A673 (cell line): ENCODE measurements at regions not wholly inside any gene's neighbourhood (a gene's known extent, or its start where the extent isn't known, plus 50 kb on each side); places are given as distances from the start of the nearest gene placed in this dataset.

Source experiments
- BruUV-seq: library from RNA; stranded (reverse); fragments of 400-500 nt; replicated peaks from 2 replicates; lab custom pipeline; 2021; lab: Mats Ljungman, UMichigan
- CTCF ChIA-PET: fragments of 300-600 bp; sonication (Branson Sonifier 250); formaldehyde crosslinking; loops from one replicate; lab custom pipeline; 2022; ENCODE audit warnings: antibody characterized with exemption; lab: Charles Lee
- POLR2A ChIA-PET: fragments of 300-600 bp; sonication (Branson Sonifier 250); formaldehyde crosslinking; loops from one replicate; lab custom pipeline; 2022; ENCODE audit warnings: antibody characterized with exemption; ENCODE audit not compliant: low non-redundant PET; lab: Charles Lee
- DNase-seq: peaks from one replicate; pipeline ENCODE4 v3.0.0-alpha.2; 2015; ENCODE audit warnings: low spot score
- H3K27ac ChIP-seq: fragments of 200-600 bp; sonication (generic); 2 replicates; pipeline ENCODE4 v1.5.1; 2016; ENCODE audit warnings: mixed run types, low read depth, mild to moderate bottlenecking, mixed read lengths, antibody characterized with exemption, low read length; ENCODE audit not compliant: poor library complexity, severe bottlenecking
- H3K27me3 ChIP-seq: fragments of 200-600 bp; sonication (generic); replicated peaks from 2 replicates; pipeline ENCODE4 v1.6.1; 2017; ENCODE audit warnings: mixed run types, low read depth, mild to moderate bottlenecking, mixed read lengths, antibody characterized with exemption, low read length; ENCODE audit not compliant: insufficient read depth, poor library complexity
- H3K36me3 ChIP-seq: fragments of 200-600 bp; sonication (generic); 2 replicates; pipeline ENCODE4 v1.6.1; 2016; ENCODE audit warnings: mixed run types, mild to moderate bottlenecking, mixed read lengths, antibody characterized with exemption, low read length; ENCODE audit not compliant: insufficient read depth, poor library complexity, severe bottlenecking
- H3K4me1 ChIP-seq: fragments of 200-600 bp; sonication (generic); 2 replicates; pipeline ENCODE4 v1.6.1; 2017; ENCODE audit warnings: mixed run types, mild to moderate bottlenecking, mixed read lengths, antibody characterized with exemption, low read length; ENCODE audit not compliant: insufficient read depth, poor library complexity, severe bottlenecking
- H3K4me3 ChIP-seq: fragments of 200-600 bp; sonication (generic); 2 replicates; pipeline ENCODE4 v1.5.1; 2016; ENCODE audit warnings: low read depth, mixed run types, mild to moderate bottlenecking, mixed read lengths, low read length; ENCODE audit not compliant: poor library complexity, severe bottlenecking
- H3K9me3 ChIP-seq: fragments of 200-600 bp; sonication (generic); 2 replicates; pipeline ENCODE4 v1.6.1; 2016; ENCODE audit warnings: mixed run types, low read depth, mild to moderate bottlenecking, mixed read lengths, antibody characterized with exemption, low read length; ENCODE audit not compliant: poor library complexity, severe bottlenecking
- CTCF ChIP-seq: fragments of 300-800, 200-600 bp; sonication (generic); conservative IDR thresholded peaks from 2 replicates; pipeline ENCODE4 v1.5.1; 2017; ENCODE audit warnings: low read depth, mild to moderate bottlenecking, antibody characterized with exemption, low read length, moderate library complexity, mixed read lengths
- EZH2 ChIP-seq: fragments of 200-600 bp; sonication (generic); IDR thresholded peaks from 2 replicates; pipeline ENCODE4 v1.6.1; 2017; ENCODE audit warnings: borderline replicate concordance, low read depth, mild to moderate bottlenecking, mixed read lengths, antibody characterized with exemption, low read length; ENCODE audit not compliant: poor library complexity, severe bottlenecking
- intact Hi-C: fragments of 100-400 bp; cut with micrococcal nuclease; formaldehyde crosslinking; loops from one replicate; pipeline ENCODE4 v1.10.0; 2022; ENCODE audit not compliant: unreplicated experiment

DNA sequence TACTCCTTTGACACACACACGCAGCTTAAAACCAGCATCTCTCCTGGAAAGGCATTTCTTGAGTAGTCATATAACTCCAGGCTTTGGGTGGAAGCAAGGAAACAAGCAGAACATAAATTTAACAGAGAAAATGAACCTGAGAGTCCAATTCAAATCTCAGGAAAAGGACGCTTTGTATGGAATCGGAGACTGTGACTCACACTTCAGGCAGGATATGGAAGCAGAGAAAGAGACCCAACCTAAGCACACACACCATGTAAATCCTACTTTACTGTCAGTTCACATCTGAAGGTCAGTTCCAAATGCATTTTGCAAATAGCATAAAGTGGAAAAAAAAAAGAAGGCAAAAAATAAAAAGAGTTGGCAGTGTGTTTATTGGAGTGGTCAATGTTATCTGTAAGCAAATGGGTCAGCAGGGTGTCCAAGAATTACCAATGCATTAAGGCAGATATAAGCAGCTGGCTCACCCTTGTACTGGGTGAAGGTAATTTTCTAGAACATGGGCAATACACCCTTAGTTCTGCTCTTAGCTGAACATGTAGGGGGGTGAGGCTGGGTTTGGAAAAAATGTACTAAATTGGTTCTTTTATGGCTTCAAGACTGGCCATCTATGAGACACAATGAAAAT is 283.7 kb upstream of the NT5E start:
- intact Hi-C loops, result no loop called here
- ChIA-PET POLR2A (no interaction called here), CTCF (no interaction called here)
- no TSS peak for BruUV-seq
- TF ChIP-seq CTCF (no peak), EZH2 (no peak)
- no peak for DNase-seq
- Histone ChIP-seq H3K4me1 (no peaks in the 10 kb centered on the region), H3K9me3 (no peaks in the 10 kb centered on the region), H3K36me3 (no peaks in the 10 kb centered on the region), H3K27ac (no peak overlapping the region), H3K4me3 (no peak overlapping the region), H3K27me3 (no peaks in the 10 kb centered on the region)

DNA sequence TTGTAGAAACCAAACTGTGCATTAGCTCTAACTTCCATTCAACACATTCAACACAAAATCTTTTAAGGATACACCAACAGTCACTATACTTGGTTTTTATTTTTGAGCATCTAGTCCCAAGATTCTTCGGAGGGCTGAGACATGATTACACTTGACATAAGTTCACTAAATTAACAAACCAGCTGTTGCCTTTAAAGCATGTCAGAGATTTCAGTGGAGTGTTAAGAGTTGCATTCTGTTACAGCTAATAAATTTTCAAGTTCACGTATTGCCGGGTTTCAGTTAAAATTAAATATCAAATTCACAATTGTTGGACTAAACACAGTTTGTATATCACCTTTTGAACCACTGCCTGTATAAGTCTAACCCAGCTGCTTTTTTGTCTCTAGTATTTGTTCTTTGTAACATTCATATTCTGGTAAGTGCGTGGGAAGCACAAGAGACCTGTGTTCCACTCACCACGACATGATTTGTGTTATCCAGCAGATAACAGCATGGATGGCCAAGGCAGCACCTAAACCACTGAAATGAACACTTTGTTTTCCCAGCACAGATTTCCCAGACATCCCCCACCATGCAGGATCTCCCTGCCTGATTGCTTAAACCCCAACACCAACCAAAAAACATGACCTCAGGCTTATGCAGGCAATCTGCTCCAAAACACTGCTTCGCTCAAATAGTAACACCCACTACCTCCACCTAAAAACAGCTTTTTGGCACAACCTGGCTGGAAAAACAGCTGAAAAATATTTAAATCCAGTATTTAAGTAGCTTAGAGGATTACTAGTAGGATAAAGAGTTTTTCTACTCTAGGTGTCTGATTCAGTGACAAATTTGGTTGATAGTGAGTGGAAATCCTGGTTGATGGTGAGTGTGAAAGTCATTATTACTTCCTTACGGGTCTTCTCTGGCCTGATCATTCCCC is 286.5 kb upstream of the NT5E start:
- intact Hi-C loops, result no loop called here
- no TSS peak for BruUV-seq
- CTCF ChIA-PET, result no interaction called here
- Histone ChIP-seq H3K4me1 (no peaks in the 10 kb centered on the region), H3K4me3 (no peak overlapping the region), H3K9me3 (no peaks in the 10 kb centered on the region), H3K36me3 (no peaks in the 10 kb centered on the region), H3K27ac (no peak overlapping the region), H3K27me3 (no peaks in the 10 kb centered on the region)
- POLR2A ChIA-PET, result no interaction called here
- no peak for DNase-seq
- TF ChIP-seq EZH2 (no peak), CTCF (no peak)

DNA sequence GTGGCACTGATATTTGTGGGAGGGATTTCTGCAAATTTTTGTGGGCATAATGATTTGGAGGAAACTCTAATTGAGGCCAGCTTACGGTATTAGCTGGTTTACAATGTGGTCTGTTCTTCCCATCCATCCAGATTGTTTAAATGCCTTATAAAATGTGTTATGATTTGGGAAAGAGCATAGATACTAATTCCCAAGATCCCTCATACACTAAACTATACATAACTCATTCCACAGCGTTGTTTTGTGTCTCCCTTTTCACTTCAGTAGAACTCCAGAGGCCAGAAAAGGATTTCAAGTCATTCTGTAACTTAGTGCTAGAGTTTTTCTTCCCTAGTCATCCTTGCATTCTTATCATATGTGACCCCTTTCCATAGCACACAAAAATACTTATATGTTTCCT is 292.6 kb upstream of the NT5E start:
- ChIA-PET POLR2A (no interaction called here), CTCF (no interaction called here)
- H3K4me1 ChIP-seq, result no peaks in the 10 kb centered on the region
- no peak overlapping the region for H3K27ac ChIP-seq
- intact Hi-C loops, result no loop called here
- no peaks in the 10 kb centered on the region for H3K27me3 ChIP-seq
- H3K9me3 ChIP-seq, result no peaks in the 10 kb centered on the region
- no peaks in the 10 kb centered on the region for H3K36me3 ChIP-seq
- BruUV-seq, result no TSS peak
- no peak overlapping the region for H3K4me3 ChIP-seq
- no peak for DNase-seq
- TF ChIP-seq CTCF (no peak), EZH2 (no peak)
